SK-N-SH treated with all-trans-retinoic acid at 6 μM for 48 hours (cell line): ENCODE measurements at regions not wholly inside any gene's neighbourhood (a gene's known extent, or its start where the extent isn't known, plus 50 kb on each side); places are given as distances from the start of the nearest gene placed in this dataset.

Experiments used
- GLIS3 ChIP-seq: fragments of 250-450 bp; sonication (Bioruptor Pico); IDR thresholded peaks from 2 replicates; pipeline ENCODE4 v1.5.0; 2020; ENCODE audit warnings: mild to moderate bottlenecking, moderate library complexity
- OSR1 ChIP-seq: fragments of 250-450 bp; sonication (Bioruptor Pico); IDR thresholded peaks from 2 replicates; pipeline ENCODE4 v1.8.0; 2022; ENCODE audit warnings: moderate library complexity, mild to moderate bottlenecking, inconsistent platforms
- PPARA ChIP-seq: fragments of 250-450 bp; sonication (Bioruptor Pico); IDR thresholded peaks from 2 replicates; pipeline ENCODE4 v1.5.0; 2020; ENCODE audit warnings: mild to moderate bottlenecking, borderline replicate concordance
- RARB ChIP-seq: fragments of 250-450 bp; sonication (Bioruptor Pico); IDR thresholded peaks from 2 replicates; pipeline ENCODE4 v1.8.0; 2021; ENCODE audit warnings: mild to moderate bottlenecking, moderate library complexity
- ZC3H10 ChIP-seq: fragments of 250-450 bp; sonication (Bioruptor Pico); IDR thresholded peaks from 2 replicates; pipeline ENCODE4 v1.5.1; 2021; ENCODE audit warnings: mild to moderate bottlenecking, moderate library complexity
- ZFP30 ChIP-seq: fragments of 450-650 bp; formaldehyde crosslinking; IDR thresholded peaks from 2 replicates; pipeline ENCODE4 v1.5.0; 2022; ENCODE audit warnings: mild to moderate bottlenecking, moderate library complexity
- ZNF565 ChIP-seq: fragments of 450-650 bp; formaldehyde crosslinking; conservative IDR thresholded peaks from 2 replicates; pipeline ENCODE4 v1.5.0; 2020; ENCODE audit warnings: low read depth, mild to moderate bottlenecking, moderate library complexity
- ZNF70 ChIP-seq: fragments of 450-650 bp; formaldehyde crosslinking; IDR thresholded peaks from 2 replicates; pipeline ENCODE4 v1.5.0; 2020; ENCODE audit warnings: mild to moderate bottlenecking, moderate library complexity
- ZNF8 ChIP-seq: fragments of 450-650 bp; formaldehyde crosslinking; IDR thresholded peaks from 2 replicates; pipeline ENCODE4 v1.5.0; 2020; ENCODE audit warnings: mild to moderate bottlenecking, moderate library complexity
- TF ChIP-seq, protein P1 (sequence below): fragments of 250-450 bp; sonication (Bioruptor Pico); IDR thresholded peaks from 2 replicates; pipeline ENCODE4 v1.5.1; 2020; ENCODE audit warnings: low read depth, mild to moderate bottlenecking, moderate library complexity

DNA sequence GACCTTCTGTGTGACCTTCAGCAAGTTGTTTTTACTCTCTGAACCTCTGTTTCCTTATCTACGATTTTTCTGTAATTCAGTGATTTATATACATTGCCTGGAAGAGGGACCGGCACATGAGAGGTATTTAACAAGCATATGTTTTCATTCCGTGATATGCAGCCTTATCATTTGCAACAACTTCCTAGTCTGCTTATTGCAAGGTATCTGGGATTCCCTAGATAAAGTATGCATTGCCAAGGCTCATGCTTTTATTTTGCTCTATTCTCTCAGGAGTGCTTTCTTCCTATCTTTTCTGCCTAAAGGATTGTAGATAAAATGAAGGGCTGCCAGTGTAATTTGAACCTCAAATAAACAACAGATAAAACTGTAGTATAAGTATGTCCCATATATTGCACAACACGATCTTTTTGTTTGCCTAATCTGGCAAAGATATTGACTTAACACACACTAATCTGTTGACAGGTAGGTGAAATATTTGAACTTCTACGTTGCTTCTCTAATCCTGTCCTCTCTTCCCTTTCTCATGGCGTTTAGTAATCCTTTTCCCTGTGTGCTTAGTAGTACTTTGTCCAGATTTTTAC is 377.2 kb upstream of the TNC start:
- TF ChIP-seq, protein P1, sequence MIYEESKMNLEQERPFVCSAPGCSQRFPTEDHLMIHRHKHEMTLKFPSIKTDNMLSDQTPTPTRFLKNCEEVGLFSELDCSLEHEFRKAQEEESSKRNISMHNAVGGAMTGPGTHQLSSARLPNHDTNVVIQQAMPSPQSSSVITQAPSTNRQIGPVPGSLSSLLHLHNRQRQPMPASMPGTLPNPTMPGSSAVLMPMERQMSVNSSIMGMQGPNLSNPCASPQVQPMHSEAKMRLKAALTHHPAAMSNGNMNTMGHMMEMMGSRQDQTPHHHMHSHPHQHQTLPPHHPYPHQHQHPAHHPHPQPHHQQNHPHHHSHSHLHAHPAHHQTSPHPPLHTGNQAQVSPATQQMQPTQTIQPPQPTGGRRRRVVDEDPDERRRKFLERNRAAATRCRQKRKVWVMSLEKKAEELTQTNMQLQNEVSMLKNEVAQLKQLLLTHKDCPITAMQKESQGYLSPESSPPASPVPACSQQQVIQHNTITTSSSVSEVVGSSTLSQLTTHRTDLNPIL = no peak
- no peak for TF ChIP-seq PPARA (CRISPR knock-in tag)
- no peak for TF ChIP-seq ZC3H10 (CRISPR knock-in tag)
- no peak for TF ChIP-seq RARB (CRISPR knock-in tag)
- no peak for TF ChIP-seq ZNF8 (CRISPR knock-in tag)
- TF ChIP-seq ZNF70 (CRISPR knock-in tag) = no peak
- TF ChIP-seq ZFP30 (CRISPR knock-in tag) = no peak
- TF ChIP-seq GLIS3 (CRISPR knock-in tag) = no peak
- TF ChIP-seq ZNF565 (CRISPR knock-in tag) = no peak
- no peak for TF ChIP-seq OSR1
